ENCODE measurements at regions not wholly inside any gene's neighbourhood (a gene's known extent, or its start where the extent isn't known, plus 50 kb on each side); places are given as distances from the start of the nearest gene placed in this dataset.

DNA sequence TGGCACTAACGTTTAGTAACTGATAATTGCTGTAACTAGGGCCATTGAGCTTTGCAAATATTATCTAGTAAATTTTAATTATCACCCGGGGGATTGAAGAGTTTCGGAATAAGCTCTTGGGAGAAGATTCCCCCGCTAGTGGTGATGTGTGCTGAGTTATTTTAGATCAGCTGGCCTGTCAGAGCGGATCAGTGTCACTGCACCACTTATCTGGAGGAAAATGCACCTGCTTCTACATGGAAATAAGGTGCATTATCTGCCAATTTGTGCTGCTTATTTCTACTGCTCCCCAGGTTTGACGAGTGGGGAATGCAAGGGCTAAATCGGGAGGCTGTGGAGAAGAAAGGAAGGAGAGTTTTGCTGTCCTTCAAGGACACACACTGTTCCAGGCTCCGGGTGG lies 518.6 kb downstream of the TLE4 start:
- DNase-seq (ENCODE audit: low spot score) (no peak), ATAC-seq (no peak)
- intact Hi-C loops (cut with DNase I) = no loop called here

- intact Hi-C loops (cut with DNase I) = no loop called here
- no peak for DNase-seq (ENCODE audit: low spot score)
- ATAC-seq = no peak
Measured at GRCh38 chr9:80086822-80087345, 515.1 kb downstream of the TLE4 start.

GRCh38 chr9:80086386-80086785 lies 514.6 kb downstream of the TLE4 start:
- ATAC-seq (no peak), DNase-seq (ENCODE audit: low spot score) (no peak)
- intact Hi-C loops (cut with DNase I) = no loop called here

DNA sequence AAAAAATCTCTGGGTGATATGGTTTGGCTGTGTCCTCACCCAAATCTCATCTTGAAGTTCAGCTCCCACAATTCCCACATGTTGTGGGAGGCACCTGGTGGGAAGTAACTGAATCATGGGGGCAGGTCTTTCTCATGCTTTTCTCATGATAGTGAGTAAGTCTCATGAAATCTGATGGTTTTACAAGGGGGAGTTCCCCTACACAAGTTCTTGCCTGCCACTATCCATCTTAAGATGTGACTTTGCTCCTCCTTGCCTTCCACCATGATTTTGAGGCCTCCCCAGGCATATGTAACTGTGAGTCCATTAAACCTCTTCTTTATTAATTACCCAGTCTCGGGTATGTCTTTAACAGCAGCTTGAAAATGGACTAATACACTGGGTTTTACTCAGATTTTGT lies 513.9 kb downstream of the TLE4 start:
- DNase-seq (ENCODE audit: low spot score) (no peak), ATAC-seq (no peak)
- intact Hi-C loops (cut with DNase I) = no loop called here

- DNase-seq (ENCODE audit: low spot score) = no peak
- ATAC-seq = no peak
- intact Hi-C loops (cut with DNase I) = no loop called here
Measured at GRCh38 chr9:80082213-80082612, 510.4 kb downstream of the TLE4 start.

DNA sequence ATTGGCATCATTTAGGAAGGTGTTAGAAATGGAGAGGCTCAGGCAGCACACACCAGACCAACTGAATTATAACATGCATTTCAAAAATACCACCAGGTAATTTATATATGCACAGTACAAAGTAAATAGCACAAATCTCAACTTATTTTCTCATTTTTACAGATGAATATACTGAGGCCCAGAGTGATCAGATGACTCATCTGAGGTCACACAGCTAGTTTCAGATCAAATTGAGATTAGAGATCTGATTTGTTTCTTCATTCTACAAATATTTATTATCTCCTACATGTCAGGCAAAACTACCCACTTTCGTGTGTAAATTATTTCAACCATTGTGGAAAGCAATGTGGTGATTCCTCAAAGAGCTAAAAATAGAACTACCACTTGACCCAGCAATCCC lies 507.1 kb downstream of the TLE4 start:
- DNase-seq (ENCODE audit: low spot score) = no peak
- intact Hi-C loops (cut with DNase I) = no loop called here
- no peak for ATAC-seq

- ATAC-seq (no peak), DNase-seq (ENCODE audit: low spot score) (no peak)
- intact Hi-C loops (cut with DNase I) = no loop called here
Measured at GRCh38 chr9:80077059-80077458, 505.3 kb downstream of the TLE4 start.

- no peak for DNase-seq (ENCODE audit: low spot score)
- ATAC-seq = no peak
- intact Hi-C loops (cut with DNase I) = no loop called here
Measured at GRCh38 chr9:80076162-80076561, 504.4 kb downstream of the TLE4 start.

- DNase-seq (ENCODE audit: low spot score) = no peak
- intact Hi-C loops (cut with DNase I) = no loop called here
- no peak for ATAC-seq
Measured at GRCh38 chr9:80074439-80074838, 502.7 kb downstream of the TLE4 start.

GRCh38 chr9:80072451-80072850 lies 500.7 kb downstream of the TLE4 start:
- no peak for DNase-seq (ENCODE audit: low spot score)
- ATAC-seq = no peak
- intact Hi-C loops (cut with DNase I) = no loop called here

DNA sequence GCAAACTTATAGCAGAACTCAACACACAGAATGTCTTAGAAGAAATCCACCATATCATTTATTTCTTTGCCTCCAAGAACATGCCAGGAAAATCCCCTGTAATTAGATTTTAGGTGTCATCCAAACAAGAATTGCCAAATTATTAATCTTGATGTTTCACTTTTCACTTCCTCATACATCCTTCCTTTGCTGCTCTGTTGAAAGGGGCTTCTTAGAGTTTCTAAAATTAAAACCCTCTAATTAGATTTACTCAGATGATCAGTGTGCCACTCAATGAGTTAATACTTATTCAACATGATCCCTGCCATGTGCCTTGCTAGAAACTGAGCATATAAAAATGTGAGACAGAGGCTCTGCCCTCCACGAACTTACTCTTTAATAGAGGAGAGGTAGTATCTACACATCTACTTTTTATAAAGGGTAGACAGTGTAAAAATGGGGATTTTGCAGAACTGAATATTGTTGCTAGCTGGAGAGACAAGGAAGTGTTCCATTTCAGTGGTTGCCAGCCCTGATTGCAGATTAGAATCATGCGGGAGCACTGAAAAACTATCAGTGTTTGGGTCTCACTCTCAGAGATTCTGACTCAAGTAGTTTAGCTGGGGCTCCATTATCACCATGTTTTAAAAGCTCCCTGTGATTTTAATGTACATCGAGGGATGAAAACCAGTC lies 498.4 kb downstream of the TLE4 start:
- DNase-seq (ENCODE audit: low spot score) (no peak), ATAC-seq (no peak)
- intact Hi-C loops (cut with DNase I) = no loop called here

- DNase-seq (ENCODE audit: low spot score) (no peak), ATAC-seq (no peak)
- intact Hi-C loops (cut with DNase I) = no loop called here
Measured at GRCh38 chr9:80066931-80067330, 495.2 kb downstream of the TLE4 start.

DNA sequence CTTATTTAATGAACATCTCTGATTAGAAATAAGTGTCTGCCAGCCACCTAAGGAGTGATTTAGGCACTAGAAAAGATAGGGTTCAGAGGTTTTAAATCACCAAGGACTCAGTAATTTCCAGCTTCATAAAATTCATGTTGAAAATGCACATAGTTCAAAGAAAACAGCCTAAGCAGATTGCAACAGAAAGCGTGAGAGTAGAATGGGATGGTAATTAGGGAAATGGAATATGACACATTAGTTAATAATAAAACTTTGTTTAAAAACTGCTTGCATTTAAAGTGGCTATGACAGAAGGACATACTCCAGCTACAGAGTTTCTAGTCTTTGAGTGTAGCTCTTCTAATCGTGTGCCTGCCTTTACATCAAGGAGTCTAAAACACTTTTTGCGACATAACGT lies 490.8 kb downstream of the TLE4 start:
- intact Hi-C loops (cut with DNase I) = no loop called here
- DNase-seq (ENCODE audit: low spot score) (no peak), ATAC-seq (no peak)

GRCh38 chr9:80061940-80062339 lies 490.2 kb downstream of the TLE4 start:
- ATAC-seq (peak; percentile 94), DNase-seq (ENCODE audit: low spot score) (no peak)
- intact Hi-C loops (cut with DNase I) = no loop called here

DNA sequence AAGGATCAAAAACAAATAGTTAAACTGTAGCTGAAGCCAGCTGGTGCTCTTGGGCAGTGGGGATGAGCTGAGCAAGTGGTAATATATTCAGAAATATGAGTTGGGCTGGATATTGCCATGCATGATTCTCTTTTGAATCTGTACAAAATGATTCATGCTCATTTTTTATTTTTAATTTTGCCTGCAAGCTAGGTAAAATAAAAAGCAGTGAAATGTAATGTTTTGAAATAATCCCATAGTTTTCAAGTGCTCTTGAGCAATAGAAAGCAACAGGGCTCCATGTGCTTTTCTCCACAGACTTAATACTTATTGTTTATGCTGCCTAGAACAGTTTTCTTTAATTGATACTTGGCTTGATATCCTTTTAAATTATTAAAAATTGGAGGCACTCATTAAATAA lies 489.3 kb downstream of the TLE4 start:
- intact Hi-C loops (cut with DNase I) = no loop called here
- DNase-seq (ENCODE audit: low spot score) = no peak
- ATAC-seq = no peak

DNA sequence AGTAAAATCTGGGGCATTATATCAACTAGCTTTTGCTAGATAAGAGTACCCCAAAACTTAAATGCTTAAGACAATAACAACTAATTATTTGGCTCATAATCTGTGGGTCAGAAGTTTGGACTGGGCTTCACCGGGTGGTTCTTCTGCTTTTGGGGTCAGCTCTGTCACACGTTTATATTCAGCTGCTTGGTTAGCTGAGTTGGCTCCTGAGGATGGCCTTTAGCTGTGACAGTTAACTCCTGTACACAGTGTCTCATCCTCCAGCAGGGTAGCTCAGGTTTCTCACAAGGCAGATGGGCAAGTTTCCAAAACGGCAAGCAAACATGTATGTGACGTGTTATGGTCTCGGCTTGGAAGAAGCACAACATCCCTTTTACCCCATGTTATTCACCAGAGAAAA lies 488.2 kb downstream of the TLE4 start:
- ATAC-seq (no peak), DNase-seq (ENCODE audit: low spot score) (no peak)
- intact Hi-C loops (cut with DNase I) = no loop called here

GRCh38 chr9:80059191-80059590 lies 487.4 kb downstream of the TLE4 start:
- DNase-seq (ENCODE audit: low spot score) = no peak
- no peak for ATAC-seq
- intact Hi-C loops (cut with DNase I) = no loop called here

DNA sequence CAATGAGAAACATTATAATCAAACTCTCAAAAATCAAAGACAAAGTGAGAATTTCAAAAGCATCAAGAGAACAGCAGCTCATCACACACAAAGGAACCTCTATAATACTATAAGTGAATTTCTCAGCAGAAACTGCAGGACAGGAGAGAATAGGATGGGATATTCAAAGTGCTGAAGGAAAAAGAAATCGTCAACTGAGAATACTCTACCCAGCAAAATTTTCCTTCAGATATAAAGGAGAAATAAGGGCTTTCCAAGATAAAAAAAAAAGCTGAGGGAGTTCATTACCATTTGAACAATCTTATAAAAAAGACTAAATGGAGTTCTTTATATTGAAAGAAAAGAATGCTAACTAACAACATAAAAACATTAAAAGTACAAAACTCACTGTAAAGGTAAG lies 481.1 kb downstream of the TLE4 start:
- intact Hi-C loops (cut with DNase I) = no loop called here
- DNase-seq (ENCODE audit: low spot score) = no peak
- no peak for ATAC-seq

- intact Hi-C loops (cut with DNase I) = no loop called here
- DNase-seq (ENCODE audit: low spot score) = no peak
- ATAC-seq = no peak
Measured at GRCh38 chr9:80049096-80049782, 477.5 kb downstream of the TLE4 start.

DNA sequence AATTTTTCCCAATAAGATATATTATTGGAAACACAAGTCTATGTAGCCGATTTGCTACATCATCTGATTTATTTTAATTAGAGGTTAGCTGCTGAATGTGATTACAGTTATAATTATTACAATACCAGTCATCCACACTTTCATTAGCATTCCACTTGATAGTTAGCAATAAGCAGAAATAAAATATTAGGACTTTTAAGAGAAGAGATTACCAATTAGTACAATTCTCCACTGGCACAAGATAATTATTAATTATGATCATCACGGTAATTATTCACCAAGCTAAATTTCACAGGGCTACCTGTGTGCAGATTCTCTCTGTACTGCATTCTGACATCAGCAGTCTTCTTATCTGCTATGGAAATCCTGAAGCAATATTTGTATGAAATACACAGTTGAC lies 474.7 kb downstream of the TLE4 start:
- DNase-seq (ENCODE audit: low spot score) = no peak
- intact Hi-C loops (cut with DNase I) = no loop called here
- no peak for ATAC-seq

DNA sequence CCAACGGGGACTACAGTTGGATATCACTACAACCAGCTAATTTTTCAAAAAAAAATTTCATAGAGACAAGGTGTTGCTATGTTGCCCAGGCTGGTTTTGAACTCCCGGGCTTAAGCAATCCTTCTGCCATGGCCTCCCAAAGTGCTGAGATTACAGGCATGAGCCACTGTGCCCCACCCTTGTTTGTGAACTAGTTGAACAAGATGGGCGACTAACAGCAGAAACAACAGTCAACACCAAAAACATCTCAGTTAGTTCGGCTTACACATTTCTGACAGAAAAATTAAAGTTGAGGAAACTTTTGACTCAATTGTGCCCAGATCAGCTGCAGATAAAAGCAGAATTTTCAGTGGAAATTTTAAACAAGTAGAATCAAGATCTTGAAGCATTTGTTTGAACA lies 470.1 kb downstream of the TLE4 start:
- ATAC-seq (no peak), DNase-seq (ENCODE audit: low spot score) (no peak)
- intact Hi-C loops (cut with DNase I) = no loop called here
